Ishikawa (cell line): ENCODE measurements at regions not wholly inside any gene's neighbourhood (a gene's known extent, or its start where the extent isn't known, plus 50 kb on each side); places are given as distances from the start of the nearest gene placed in this dataset.

Experiments used
- EP300 ChIP-seq: IDR thresholded peaks from 2 replicates; pipeline ENCODE4 v1.6.1; 2012; ENCODE audit warnings: borderline replicate concordance
- FOXM1 ChIP-seq: IDR thresholded peaks from 2 replicates; pipeline ENCODE4 v1.6.1; 2012; ENCODE audit warnings: low read depth, borderline replicate concordance
- RAD21 ChIP-seq: IDR thresholded peaks from 2 replicates; pipeline ENCODE4 v1.6.1; 2012; ENCODE audit warnings: low read depth
- YY1 ChIP-seq: IDR thresholded peaks from 2 replicates; pipeline ENCODE4 v1.6.1; 2012; ENCODE audit warnings: low read depth

DNA sequence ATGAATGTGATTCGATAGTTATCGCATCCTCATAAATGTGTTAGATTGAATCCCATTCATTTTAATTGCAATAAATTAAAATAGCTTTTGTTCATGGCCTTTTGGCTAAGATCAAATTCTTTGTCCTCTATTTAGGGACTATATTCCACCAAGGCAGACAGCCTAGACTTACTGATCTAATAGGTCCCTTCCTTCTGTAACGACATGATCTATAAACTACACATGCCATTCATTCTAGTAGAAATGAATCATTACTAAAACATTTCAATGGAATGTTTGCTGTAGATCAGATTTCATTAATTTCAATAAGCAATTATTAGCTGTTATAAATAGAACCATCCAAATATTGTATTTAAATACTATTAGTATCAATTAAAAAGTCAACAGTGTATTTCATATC lies 526.6 kb upstream of the KLHL1 start:
- TF ChIP-seq FOXM1 (no peak), RAD21 (no peak), EP300 (no peak), YY1 (no peak)
